Endothelial cell of umbilical vein (primary cell): ENCODE measurements at regions not wholly inside any gene's neighbourhood (a gene's known extent, or its start where the extent isn't known, plus 50 kb on each side); places are given as distances from the start of the nearest gene placed in this dataset.

ENCODE experiments used
- BruUV-seq: library from RNA; stranded (reverse); fragments of 400-500 nt; replicated peaks from 2 replicates; lab custom pipeline; 2021; lab: Mats Ljungman, UMichigan
- CTCF ChIA-PET: fragments of 300-600, 350-600 bp; sonication (Branson Sonifier 250); formaldehyde crosslinking; loops from one replicate; lab custom pipeline; 2021; ENCODE audit warnings: antibody characterized with exemption, inconsistent platforms; lab: Charles Lee
- POLR2A ChIA-PET: fragments of 300-600, 350-600 bp; sonication (Branson Sonifier 250); formaldehyde crosslinking; loops from one replicate; lab custom pipeline; 2021; ENCODE audit warnings: antibody characterized with exemption, inconsistent platforms; lab: Charles Lee
- DNase-seq: peaks from one replicate; pipeline ENCODE4 v3.0.0-alpha.2; 2011; ENCODE audit warnings: low read depth, low spot score
- FAIRE-seq: peaks from 2 replicates; lab custom pipeline; 2011; peaks lifted over from hg19 to GRCh38; lab: Jason Lieb, UNC
- H2AFZ ChIP-seq: 2 replicates; pipeline ENCODE4 v1.6.0; 2012; ENCODE audit warnings: low read depth, low read length, control low read depth, inconsistent platforms
- H3K27ac ChIP-seq: 2 replicates; pipeline ENCODE4 v1.5.1; 2011; ENCODE audit warnings: low read depth, mild to moderate bottlenecking, control low read depth, low read length, moderate library complexity; ENCODE audit not compliant: insufficient read depth
- H3K27me3 ChIP-seq, 2 experiments: 2 replicates each; pipeline versions ENCODE4 v1.6.0 to v1.6.1; 2011; ENCODE audit warnings: low read length in 2 of 2, mixed read lengths in 1 of 2; ENCODE audit not compliant: control insufficient read depth in 2 of 2, insufficient read depth in 2 of 2
- H3K36me3 ChIP-seq, 2 experiments: 2 replicates in 1 of 2; 3 replicates in 1 of 2; pipeline ENCODE4 v1.5.1; 2011; ENCODE audit warnings: low read length in 2 of 2, mild to moderate bottlenecking in 1 of 2, moderate library complexity in 1 of 2; ENCODE audit not compliant: control insufficient read depth in 2 of 2, insufficient read depth in 2 of 2; ENCODE audit errors: extremely low read depth in 1 of 2
- H3K4me1 ChIP-seq: 3 replicates; pipeline ENCODE4 v1.5.1; 2011; ENCODE audit warnings: mild to moderate bottlenecking, low read length; ENCODE audit not compliant: control insufficient read depth, insufficient read depth; ENCODE audit errors: extremely low read depth
- H3K4me2 ChIP-seq: 2 replicates; pipeline ENCODE4 v1.6.1; 2011; ENCODE audit warnings: low read length, control low read depth, mixed read lengths; ENCODE audit not compliant: insufficient read depth
- H3K4me3 ChIP-seq, 3 experiments: fragments of 200-600 bp in 1 of 3; sonication (generic), shearing (Covaris generic) in 1 of 3; replicated peaks in 1 of 3; 2 replicates each; pipeline ENCODE4 v1.5.1; 2011 to 2016; ENCODE audit warnings: control low read depth in 3 of 3, low read length in 3 of 3, mild to moderate bottlenecking in 2 of 3, inconsistent platforms in 1 of 3, low read depth in 1 of 3, moderate library complexity in 1 of 3; ENCODE audit not compliant: insufficient read depth in 1 of 3
- H3K79me2 ChIP-seq: 2 replicates; pipeline ENCODE4 v1.6.0; 2012; ENCODE audit warnings: low read length, inconsistent platforms; ENCODE audit not compliant: control insufficient read depth, insufficient read depth
- H3K9ac ChIP-seq: replicated peaks from 2 replicates; pipeline ENCODE3; 2011; ENCODE audit warnings: low read length, control low read depth; ENCODE audit not compliant: insufficient read depth; ENCODE audit errors: extremely low read depth
- H3K9me1 ChIP-seq: replicated peaks from 3 replicates; pipeline ENCODE4 v1.6.0; 2011; ENCODE audit warnings: mild to moderate bottlenecking, low read length; ENCODE audit not compliant: control insufficient read depth, insufficient read depth; ENCODE audit errors: extremely low read depth
- H3K9me3 ChIP-seq: replicated peaks from 2 replicates; pipeline ENCODE4 v1.5.1; 2012; ENCODE audit warnings: low read length, inconsistent platforms; ENCODE audit not compliant: control insufficient read depth, insufficient read depth
- H4K20me1 ChIP-seq: replicated peaks from 2 replicates; pipeline ENCODE3; 2011; ENCODE audit warnings: mild to moderate bottlenecking, low read length; ENCODE audit not compliant: control insufficient read depth, insufficient read depth; ENCODE audit errors: extremely low read depth
- FOS ChIP-seq: IDR thresholded peaks from 2 replicates; pipeline ENCODE4 v1.6.1; 2011; ENCODE audit warnings: mild to moderate bottlenecking, low read length, moderate library complexity, borderline replicate concordance; ENCODE audit not compliant: insufficient read depth
- GATA2 ChIP-seq: IDR thresholded peaks from 2 replicates; pipeline ENCODE4 v1.7.0; 2011; ENCODE audit warnings: low read depth, mild to moderate bottlenecking, moderate library complexity, mixed read lengths, low read length; ENCODE audit not compliant: insufficient read length, insufficient read depth
- MYC ChIP-seq: IDR thresholded peaks from one replicate; pipeline ENCODE4 v1.6.1; 2011; ENCODE audit warnings: mild to moderate bottlenecking, low read depth, low read length
- POLR2A ChIP-seq: IDR thresholded peaks from 2 replicates; pipeline ENCODE4 v1.6.1; 2012; ENCODE audit warnings: low read depth, mild to moderate bottlenecking, control low read depth, low read length
- POLR2AphosphoS5 ChIP-seq: IDR thresholded peaks from 2 replicates; pipeline ENCODE4 v1.6.1; 2012; ENCODE audit warnings: low read depth, mild to moderate bottlenecking, control low read depth, low read length, moderate library complexity; ENCODE audit not compliant: insufficient read depth
- dilution Hi-C: fragments of 300-500 bp; cut with MboI; formaldehyde crosslinking; loops from one replicate; pipeline ENCODE4 v1.15.0; 2019; ENCODE audit warnings: low sequenced_read_pairs; ENCODE audit not compliant: extremely low pct_ligation_motif_present
- intact Hi-C: fragments of 100-400 bp; cut with micrococcal nuclease; formaldehyde crosslinking; loops from one replicate; pipeline ENCODE4 v1.10.0; 2022
- TF ChIP-seq, protein P1 (sequence below): IDR thresholded peaks from 2 replicates; pipeline ENCODE4 v1.6.1; 2011; ENCODE audit not compliant: insufficient read depth, insufficient read length
- TF ChIP-seq, protein P2 (sequence below), 2 donors: IDR thresholded peaks; 1 replicate in 1 of 2; 2 replicates in 1 of 2; pipeline ENCODE4 v1.5.1; 2011; ENCODE audit warnings: low read length in 2 of 2, mild to moderate bottlenecking in 2 of 2, moderate library complexity in 2 of 2, control low read depth in 1 of 2, inconsistent platforms in 1 of 2, low read depth in 1 of 2; ENCODE audit not compliant: insufficient read depth in 1 of 2; ENCODE audit errors: extremely low read depth in 1 of 2

DNA sequence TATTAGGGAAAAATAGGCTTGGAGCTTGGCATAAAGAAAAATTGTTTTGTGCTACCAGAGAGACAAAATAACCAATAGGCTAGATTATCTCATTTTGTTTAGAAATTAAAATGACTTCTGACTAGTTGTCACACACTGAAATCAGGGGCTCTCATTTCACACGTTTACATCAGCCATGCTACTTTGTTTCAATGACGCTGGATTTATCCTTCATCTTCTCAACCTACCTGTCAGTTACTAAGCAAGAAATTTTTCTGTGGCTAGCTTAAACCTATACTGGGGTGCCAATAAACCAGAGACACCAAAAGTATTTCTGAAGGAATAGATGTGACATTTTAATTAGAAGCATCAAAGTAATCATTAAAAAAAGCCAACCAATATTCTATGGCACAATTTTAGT is 518.1 kb upstream of the NR5A2 start:
- Histone ChIP-seq H3K4me1 (no peaks in the 10 kb centered on the region), H3K4me2 (no peak overlapping the region), H3K79me2 (no peaks in the 10 kb centered on the region), H3K9me1 (no peaks in the 10 kb centered on the region), H3K9me3 (no peaks in the 10 kb centered on the region), H3K9ac (no peak overlapping the region), H4K20me1 (no peaks in the 10 kb centered on the region), H2AFZ (no peak overlapping the region), H3K27me3 (peaks cover 2 to 4% of the 10 kb centered on the region in 2 experiments), H3K4me3 (no peak overlapping the region), H3K36me3 (no peaks in the 10 kb centered on the region), H3K27ac (no peak overlapping the region)
- no TSS peak for BruUV-seq
- no peak for FAIRE-seq
- dilution Hi-C loops = no loop called here
- CTCF ChIA-PET = no interaction called here
- DNase-seq = no peak
- POLR2A ChIA-PET = no interaction called here
- intact Hi-C loops = no loop called here
- no peak for TF ChIP-seq GATA2
- TF ChIP-seq, protein P1, sequence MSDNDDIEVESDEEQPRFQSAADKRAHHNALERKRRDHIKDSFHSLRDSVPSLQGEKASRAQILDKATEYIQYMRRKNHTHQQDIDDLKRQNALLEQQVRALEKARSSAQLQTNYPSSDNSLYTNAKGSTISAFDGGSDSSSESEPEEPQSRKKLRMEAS = no peak
- no peak for TF ChIP-seq POLR2AphosphoS5
- TF ChIP-seq MYC = no peak
- TF ChIP-seq POLR2A = no peak
- TF ChIP-seq, protein P2, sequence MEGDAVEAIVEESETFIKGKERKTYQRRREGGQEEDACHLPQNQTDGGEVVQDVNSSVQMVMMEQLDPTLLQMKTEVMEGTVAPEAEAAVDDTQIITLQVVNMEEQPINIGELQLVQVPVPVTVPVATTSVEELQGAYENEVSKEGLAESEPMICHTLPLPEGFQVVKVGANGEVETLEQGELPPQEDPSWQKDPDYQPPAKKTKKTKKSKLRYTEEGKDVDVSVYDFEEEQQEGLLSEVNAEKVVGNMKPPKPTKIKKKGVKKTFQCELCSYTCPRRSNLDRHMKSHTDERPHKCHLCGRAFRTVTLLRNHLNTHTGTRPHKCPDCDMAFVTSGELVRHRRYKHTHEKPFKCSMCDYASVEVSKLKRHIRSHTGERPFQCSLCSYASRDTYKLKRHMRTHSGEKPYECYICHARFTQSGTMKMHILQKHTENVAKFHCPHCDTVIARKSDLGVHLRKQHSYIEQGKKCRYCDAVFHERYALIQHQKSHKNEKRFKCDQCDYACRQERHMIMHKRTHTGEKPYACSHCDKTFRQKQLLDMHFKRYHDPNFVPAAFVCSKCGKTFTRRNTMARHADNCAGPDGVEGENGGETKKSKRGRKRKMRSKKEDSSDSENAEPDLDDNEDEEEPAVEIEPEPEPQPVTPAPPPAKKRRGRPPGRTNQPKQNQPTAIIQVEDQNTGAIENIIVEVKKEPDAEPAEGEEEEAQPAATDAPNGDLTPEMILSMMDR (IDR thresholded peaks at IDR 0.05; ENCODE audit: extremely low read depth in 1 of 2, insufficient read depth in 1 of 2, low read depth in 1 of 2, low read length in 2 of 2) = no peak
- TF ChIP-seq FOS = no peak
